ENCODE measurements at regions not wholly inside any gene's neighbourhood (a gene's known extent, or its start where the extent isn't known, plus 50 kb on each side); places are given as distances from the start of the nearest gene placed in this dataset.

DNA sequence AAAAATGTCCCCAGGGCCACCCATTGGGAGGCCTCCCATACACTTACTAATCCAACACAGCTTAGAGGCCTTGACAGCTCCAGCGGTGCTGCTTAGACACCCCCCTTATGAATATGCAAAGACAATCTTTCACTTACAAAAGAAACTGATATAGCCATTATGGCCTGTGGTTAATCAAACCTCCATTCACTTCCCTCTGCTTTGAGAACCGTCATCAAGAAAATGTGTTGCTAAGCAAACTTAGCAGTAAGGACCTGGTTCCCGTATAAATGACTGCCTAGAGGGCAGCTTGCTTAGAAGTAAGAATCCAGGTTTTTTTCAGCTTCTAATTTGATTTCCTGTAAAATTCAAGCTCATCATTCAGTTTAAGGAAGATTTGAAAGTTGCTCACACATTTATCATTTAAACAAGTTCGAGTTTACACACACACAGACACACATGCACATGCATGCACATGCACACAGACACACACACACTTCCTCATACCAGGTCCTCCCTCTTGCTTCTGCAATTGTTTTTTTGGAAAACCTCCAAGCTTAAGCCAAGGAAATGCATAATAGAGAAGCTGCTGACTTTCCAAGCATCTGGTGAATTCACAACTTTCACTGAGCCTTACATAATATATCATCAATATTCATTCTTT lies 137.7 kb upstream of the BLID start:
- TF ChIP-seq SMAD1 (IDR thresholded peaks at IDR 0.05; ENCODE audit: low read depth, low read length, partially characterized antibody) (no peak), OTX1 (CRISPR knock-in tag; IDR thresholded peaks at IDR 0.05) (no peak), PHF8 (IDR thresholded peaks at IDR 0.05; ENCODE audit: borderline replicate concordance, low read length) (no peak), POLR2A (conservative IDR thresholded peaks at IDR 0.05) (no peak), CBX1 (IDR thresholded peaks at IDR 0.05; ENCODE audit: low read depth) (no peak), ZNF561 (CRISPR knock-in tag; conservative IDR thresholded peaks at IDR 0.05) (no peak), RBM22 (IDR thresholded peaks at IDR 0.05; ENCODE audit: low read depth, low read length, poor library complexity, severe bottlenecking) (no peak), CHD4 (IDR thresholded peaks at IDR 0.05; ENCODE audit: insufficient read depth, insufficient replicate concordance, low read depth, low read length, poor library complexity, severe bottlenecking) (no peak), FOXM1 (IDR thresholded peaks at IDR 0.05; ENCODE audit: low read depth) (no peak), FOXM1 (CRISPR knock-in tag; IDR thresholded peaks at IDR 0.05; ENCODE audit: low read depth) (no peak), ZNF586 (CRISPR knock-in tag; conservative IDR thresholded peaks at IDR 0.05) (no peak)
- TF ChIP-seq, protein P1, sequence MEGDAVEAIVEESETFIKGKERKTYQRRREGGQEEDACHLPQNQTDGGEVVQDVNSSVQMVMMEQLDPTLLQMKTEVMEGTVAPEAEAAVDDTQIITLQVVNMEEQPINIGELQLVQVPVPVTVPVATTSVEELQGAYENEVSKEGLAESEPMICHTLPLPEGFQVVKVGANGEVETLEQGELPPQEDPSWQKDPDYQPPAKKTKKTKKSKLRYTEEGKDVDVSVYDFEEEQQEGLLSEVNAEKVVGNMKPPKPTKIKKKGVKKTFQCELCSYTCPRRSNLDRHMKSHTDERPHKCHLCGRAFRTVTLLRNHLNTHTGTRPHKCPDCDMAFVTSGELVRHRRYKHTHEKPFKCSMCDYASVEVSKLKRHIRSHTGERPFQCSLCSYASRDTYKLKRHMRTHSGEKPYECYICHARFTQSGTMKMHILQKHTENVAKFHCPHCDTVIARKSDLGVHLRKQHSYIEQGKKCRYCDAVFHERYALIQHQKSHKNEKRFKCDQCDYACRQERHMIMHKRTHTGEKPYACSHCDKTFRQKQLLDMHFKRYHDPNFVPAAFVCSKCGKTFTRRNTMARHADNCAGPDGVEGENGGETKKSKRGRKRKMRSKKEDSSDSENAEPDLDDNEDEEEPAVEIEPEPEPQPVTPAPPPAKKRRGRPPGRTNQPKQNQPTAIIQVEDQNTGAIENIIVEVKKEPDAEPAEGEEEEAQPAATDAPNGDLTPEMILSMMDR (IDR thresholded peaks at IDR 0.05 in 2 of 3, conservative IDR thresholded peaks at IDR 0.05 in 1 of 3; ENCODE audit: insufficient read depth in 2 of 3, low read depth in 1 of 3, low read length in 3 of 3), result no peak
- TF ChIP-seq, protein P2, sequence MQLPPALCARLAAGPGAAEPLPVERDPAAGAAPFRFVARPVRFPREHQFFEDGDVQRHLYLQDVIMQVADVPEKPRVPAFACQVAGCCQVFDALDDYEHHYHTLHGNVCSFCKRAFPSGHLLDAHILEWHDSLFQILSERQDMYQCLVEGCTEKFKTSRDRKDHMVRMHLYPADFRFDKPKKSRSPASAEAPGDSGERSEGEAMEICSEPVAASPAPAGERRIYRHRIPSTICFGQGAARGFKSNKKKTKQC (CRISPR knock-in tag; IDR thresholded peaks at IDR 0.05), result no peak
- TF ChIP-seq, protein P3, sequence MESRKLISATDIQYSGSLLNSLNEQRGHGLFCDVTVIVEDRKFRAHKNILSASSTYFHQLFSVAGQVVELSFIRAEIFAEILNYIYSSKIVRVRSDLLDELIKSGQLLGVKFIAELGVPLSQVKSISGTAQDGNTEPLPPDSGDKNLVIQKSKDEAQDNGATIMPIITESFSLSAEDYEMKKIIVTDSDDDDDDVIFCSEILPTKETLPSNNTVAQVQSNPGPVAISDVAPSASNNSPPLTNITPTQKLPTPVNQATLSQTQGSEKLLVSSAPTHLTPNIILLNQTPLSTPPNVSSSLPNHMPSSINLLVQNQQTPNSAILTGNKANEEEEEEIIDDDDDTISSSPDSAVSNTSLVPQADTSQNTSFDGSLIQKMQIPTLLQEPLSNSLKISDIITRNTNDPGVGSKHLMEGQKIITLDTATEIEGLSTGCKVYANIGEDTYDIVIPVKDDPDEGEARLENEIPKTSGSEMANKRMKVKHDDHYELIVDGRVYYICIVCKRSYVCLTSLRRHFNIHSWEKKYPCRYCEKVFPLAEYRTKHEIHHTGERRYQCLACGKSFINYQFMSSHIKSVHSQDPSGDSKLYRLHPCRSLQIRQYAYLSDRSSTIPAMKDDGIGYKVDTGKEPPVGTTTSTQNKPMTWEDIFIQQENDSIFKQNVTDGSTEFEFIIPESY (CRISPR knock-in tag; IDR thresholded peaks at IDR 0.05), result no peak

Data from K562 (cell line).